ENCODE measurements at regions not wholly inside any gene's neighbourhood (a gene's known extent, or its start where the extent isn't known, plus 50 kb on each side); places are given as distances from the start of the nearest gene placed in this dataset.

DNA sequence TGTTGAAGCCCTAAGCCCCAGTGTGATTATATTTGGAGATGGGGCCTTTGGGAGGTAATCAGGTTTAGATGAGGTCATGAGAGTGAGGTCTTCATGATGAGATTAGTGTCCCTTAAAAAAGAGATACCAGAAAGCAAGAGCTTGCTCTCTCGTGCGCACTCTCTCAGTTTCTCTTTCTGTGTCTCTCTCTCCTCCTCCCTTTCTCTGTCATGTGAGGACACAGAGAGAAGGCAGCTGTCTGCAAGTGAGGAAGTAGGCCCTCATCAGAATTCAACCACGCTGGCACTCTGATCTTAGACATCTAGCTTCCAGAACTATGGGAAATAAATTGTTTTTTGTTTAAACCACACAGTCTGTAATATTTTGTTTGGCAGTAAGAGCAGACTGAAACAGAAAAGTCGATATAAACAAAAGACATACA, 180.5 kb downstream of the IBTK start:
- no peaks in the 10 kb centered on the region for H3K36me3 ChIP-seq (ENCODE audit: control insufficient read depth, insufficient read depth, low read length)
- TF ChIP-seq, protein P1, sequence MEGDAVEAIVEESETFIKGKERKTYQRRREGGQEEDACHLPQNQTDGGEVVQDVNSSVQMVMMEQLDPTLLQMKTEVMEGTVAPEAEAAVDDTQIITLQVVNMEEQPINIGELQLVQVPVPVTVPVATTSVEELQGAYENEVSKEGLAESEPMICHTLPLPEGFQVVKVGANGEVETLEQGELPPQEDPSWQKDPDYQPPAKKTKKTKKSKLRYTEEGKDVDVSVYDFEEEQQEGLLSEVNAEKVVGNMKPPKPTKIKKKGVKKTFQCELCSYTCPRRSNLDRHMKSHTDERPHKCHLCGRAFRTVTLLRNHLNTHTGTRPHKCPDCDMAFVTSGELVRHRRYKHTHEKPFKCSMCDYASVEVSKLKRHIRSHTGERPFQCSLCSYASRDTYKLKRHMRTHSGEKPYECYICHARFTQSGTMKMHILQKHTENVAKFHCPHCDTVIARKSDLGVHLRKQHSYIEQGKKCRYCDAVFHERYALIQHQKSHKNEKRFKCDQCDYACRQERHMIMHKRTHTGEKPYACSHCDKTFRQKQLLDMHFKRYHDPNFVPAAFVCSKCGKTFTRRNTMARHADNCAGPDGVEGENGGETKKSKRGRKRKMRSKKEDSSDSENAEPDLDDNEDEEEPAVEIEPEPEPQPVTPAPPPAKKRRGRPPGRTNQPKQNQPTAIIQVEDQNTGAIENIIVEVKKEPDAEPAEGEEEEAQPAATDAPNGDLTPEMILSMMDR (IDR thresholded peaks at IDR 0.05; ENCODE audit: insufficient read depth, low read length, poor library complexity, severe bottlenecking), result no peak
- no peak overlapping the region for H3K4me3 ChIP-seq (replicated peaks; ENCODE audit: low read depth, low read length)
- H3K27me3 ChIP-seq (replicated peaks; ENCODE audit: control insufficient read depth, insufficient read depth, low read length), result no peaks in the 10 kb centered on the region
- DNase-seq (ENCODE audit: extremely low read depth, insufficient read length), result peak; percentile 56

DNA sequence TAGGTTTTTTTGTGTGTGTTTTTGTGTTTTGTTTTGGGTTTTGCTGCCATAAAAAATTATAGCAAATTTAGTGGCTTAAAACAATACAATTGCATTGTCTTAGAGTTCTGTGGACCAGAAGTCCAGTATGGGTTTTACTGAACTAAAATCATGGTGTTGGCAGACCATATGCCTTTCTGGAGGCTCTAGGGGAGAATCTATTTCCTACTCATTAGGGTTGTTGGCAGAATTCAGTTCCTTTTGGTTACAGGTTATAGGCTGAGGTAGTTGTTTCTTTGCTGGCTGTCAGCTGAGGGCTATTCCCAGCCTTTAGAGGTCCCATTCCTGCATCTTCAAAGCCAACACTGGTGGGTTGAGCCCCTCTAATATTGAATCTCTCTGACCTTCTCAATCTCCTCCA, 181.3 kb downstream of the IBTK start:
- no peaks in the 10 kb centered on the region for H3K27me3 ChIP-seq (replicated peaks; ENCODE audit: control insufficient read depth, insufficient read depth, low read length)
- H3K4me3 ChIP-seq (replicated peaks; ENCODE audit: low read depth, low read length), result no peak overlapping the region
- H3K36me3 ChIP-seq (ENCODE audit: control insufficient read depth, insufficient read depth, low read length), result no peaks in the 10 kb centered on the region
- DNase-seq (ENCODE audit: extremely low read depth, insufficient read length), result no peak
- TF ChIP-seq, protein P1 (IDR thresholded peaks at IDR 0.05; ENCODE audit: insufficient read depth, low read length, poor library complexity, severe bottlenecking), result no peak

DNA sequence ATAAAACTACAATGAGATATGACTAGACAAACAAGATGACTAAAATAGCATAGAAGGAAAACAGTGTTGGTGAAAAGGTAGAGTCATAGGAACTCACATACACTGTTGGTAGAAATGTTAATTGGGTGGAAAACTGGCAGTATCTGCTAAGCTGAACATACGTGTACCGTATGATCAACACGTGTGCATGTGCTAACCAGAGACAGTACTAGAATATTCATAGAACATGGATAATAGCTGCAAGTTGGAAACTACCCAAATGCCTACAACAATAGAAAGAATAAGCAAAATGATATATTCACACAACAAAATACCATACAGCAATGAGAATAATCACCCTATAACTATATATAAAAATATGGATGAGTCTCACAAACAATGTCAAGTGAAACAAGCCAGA, 184.0 kb downstream of the IBTK start:
- TF ChIP-seq, protein P1 (IDR thresholded peaks at IDR 0.05; ENCODE audit: insufficient read depth, low read length, poor library complexity, severe bottlenecking), result no peak
- no peak overlapping the region for H3K4me3 ChIP-seq (replicated peaks; ENCODE audit: low read depth, low read length)
- no peaks in the 10 kb centered on the region; the same call in 1 of the 2 replicates for H3K27me3 ChIP-seq (replicated peaks; ENCODE audit: control insufficient read depth, insufficient read depth, low read length)
- DNase-seq (ENCODE audit: extremely low read depth, insufficient read length), result no peak
- H3K36me3 ChIP-seq (ENCODE audit: control insufficient read depth, insufficient read depth, low read length), result no peaks in the 10 kb centered on the region

DNA sequence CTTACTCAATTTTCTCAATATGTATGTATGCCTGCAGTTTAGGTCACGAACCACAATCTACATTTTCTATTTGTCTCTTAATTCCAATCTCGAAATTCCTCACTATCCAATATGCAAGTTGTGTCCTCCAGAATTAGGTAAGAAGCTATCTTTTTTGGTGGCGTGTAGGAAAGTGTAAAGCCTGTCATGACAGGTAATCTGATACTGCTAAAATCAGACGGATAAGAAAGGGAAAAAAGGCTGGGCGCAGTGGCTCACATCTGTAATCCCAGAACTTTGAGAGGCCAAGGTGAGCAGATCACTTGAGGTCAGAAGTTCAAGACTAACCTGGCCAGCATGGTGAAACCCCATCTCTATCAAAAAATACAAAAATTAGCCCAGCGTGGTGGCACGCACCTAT, 185.3 kb downstream of the IBTK start:
- TF ChIP-seq, protein P1 (IDR thresholded peaks at IDR 0.05; ENCODE audit: insufficient read depth, low read length, poor library complexity, severe bottlenecking), result no peak

DNA sequence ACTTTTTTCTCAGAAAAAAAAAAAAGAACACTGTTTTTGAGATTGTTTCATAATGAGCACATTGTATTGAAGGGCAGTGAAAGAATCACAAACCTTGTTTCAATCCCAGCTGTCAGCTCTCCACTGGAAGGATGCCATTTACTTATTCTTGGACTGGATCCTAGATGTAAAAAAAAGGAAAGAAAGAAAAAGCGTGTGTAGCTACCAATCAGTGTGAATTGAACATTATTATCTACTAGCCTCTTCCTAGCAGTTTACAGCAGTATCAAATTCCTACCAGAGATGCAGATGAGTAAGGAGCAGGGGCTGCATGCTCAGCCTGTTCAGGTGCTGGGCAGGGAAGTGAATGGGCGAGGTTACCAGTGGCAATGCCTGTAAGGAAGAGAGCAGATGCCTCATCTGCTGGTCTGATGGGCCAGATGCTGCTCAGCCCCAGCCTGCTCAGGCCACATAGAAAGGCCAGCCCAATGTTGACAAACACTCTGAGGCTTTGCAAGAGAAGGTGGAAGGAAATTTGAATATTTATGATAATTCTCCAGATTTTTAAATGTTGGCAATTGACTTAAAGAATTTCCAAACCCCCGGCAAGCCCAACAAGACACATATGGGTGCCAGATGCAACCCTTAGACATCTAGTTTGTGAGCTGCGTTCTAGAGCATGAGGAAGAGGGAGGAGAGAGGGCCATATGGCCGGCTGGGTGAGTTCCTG, 189.5 kb downstream of the IBTK start:
- Histone ChIP-seq H3K4me3 (replicated peaks; ENCODE audit: low read depth, low read length) (no peak overlapping the region), H3K36me3 (ENCODE audit: control insufficient read depth, insufficient read depth, low read length) (no peaks in the 10 kb centered on the region), H3K27me3 (replicated peaks; ENCODE audit: control insufficient read depth, insufficient read depth, low read length) (no peaks in the 10 kb centered on the region; the same call in none of the 2 replicates)
- no peak for DNase-seq (ENCODE audit: extremely low read depth, insufficient read length)
- TF ChIP-seq, protein P1 (IDR thresholded peaks at IDR 0.05; ENCODE audit: insufficient read depth, low read length, poor library complexity, severe bottlenecking), result no peak

More for the DNA sequence above, 185.3 kb downstream of the IBTK start:
- Histone ChIP-seq H3K4me3 (replicated peaks; ENCODE audit: low read depth, low read length) (no peak overlapping the region), H3K36me3 (ENCODE audit: control insufficient read depth, insufficient read depth, low read length) (no peaks in the 10 kb centered on the region), H3K27me3 (replicated peaks; ENCODE audit: control insufficient read depth, insufficient read depth, low read length) (no peaks in the 10 kb centered on the region; the same call in none of the 2 replicates)
- no peak for DNase-seq (ENCODE audit: extremely low read depth, insufficient read length)

Data from GM06990 (cell line).